HG03571 (cell line): ENCODE measurements at regions not wholly inside any gene's neighbourhood (a gene's known extent, or its start where the extent isn't known, plus 50 kb on each side); places are given as distances from the start of the nearest gene placed in this dataset.

Source experiments
- ATAC-seq: cut with Tn5 transposase; IDR thresholded peaks from one replicate; pipeline ENCODE4 v1.9.1; 2021; ENCODE audit not compliant: unreplicated experiment

DNA sequence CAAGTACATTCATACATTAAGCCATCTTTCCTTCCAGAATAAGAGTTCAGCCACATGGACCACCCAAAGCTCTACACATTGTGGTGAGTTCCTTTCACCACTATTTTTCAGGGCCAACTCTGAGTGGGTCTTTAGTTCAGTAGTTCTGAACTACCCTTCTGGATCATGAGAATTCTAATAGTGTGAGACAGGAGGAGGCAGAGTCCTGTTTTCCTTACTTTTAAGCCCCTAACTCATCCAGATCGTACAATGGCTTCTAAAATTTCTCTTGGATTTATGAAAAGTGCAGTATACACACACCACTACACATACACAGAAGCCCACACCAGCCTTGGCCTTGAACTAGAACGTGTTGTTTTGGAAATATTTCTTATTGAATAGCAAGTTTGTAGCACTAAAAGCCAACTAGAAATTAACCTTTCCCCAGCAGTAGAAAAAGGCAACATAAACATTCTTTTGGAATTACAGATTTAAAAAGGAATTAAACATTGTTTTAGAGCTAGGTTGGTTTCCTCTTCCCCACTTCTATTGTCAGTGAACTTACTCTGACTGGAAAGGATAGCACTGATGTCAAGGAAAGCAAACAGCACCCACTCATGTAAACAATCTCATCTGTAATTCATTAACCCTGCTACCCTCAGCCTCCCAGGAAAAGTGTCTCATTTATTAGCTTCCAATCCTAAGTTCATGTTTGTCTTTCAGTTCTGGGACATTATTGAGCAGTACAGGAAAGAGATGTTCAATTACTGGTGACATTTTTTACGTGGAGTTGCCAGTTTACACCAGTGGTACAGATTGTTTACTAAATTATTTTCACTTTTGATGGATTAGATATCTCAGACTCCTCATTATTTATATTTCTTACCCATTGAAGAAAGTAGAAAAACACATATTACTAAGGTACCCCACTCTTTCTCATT, 95.7 kb upstream of the AGTR1 start:
- ATAC-seq: no peak

DNA sequence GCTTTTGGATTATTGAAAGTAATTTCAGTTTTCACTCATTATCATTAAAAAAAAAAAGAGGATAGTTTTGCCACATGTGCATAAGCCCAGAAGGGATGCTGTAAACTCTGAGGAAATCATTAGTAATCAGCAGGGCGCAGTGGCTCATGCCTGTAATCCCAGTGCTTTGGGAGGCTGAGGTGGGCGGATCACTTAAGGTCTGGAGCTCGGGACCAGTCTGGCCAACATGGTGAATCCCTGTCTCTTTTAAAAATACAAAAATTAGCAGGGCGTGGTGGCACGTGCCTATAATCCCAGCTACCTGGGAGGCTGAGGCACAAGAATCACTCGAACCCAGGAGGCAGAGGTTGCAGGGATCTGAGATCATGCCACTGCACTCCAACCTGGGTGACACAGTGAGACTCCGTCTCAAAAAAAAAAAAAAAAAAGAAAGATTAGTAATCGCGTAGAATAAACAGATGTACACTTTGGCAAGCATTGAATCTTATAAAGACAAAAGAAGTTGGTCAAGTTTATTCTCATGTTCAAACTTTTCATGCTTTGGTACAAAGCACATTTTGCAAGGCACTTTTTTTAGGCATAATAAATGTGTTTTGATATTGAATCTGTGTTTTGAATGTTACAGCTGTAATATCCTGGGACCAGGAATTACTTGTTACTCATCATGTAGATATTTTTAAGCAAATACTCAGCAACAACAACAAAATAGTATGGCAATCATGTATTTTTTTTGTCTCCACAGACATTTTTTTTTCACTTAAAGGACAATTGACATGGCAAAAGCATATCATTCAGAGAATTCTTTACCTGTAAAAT, 93.2 kb upstream of the AGTR1 start:
- ATAC-seq: no peak

DNA sequence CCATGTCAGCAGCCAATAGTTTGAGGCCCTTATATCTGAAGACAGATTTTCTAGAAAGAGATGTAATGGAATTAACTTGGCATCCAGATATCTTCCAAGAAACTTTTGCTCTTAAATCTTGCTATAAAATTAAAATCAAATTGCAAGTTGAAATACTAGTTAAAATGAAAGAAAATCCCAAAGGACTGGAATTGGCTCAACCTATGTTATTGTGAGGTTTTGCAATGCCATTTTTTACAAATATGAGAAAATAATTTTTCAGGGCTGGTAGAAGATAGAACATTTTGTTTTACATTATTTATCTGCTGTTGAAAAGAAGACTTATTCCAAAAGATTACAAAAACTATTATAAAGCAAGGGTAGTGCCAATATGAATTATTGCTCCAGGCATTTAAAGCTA, 92.2 kb upstream of the AGTR1 start:
- ATAC-seq: no peak

DNA sequence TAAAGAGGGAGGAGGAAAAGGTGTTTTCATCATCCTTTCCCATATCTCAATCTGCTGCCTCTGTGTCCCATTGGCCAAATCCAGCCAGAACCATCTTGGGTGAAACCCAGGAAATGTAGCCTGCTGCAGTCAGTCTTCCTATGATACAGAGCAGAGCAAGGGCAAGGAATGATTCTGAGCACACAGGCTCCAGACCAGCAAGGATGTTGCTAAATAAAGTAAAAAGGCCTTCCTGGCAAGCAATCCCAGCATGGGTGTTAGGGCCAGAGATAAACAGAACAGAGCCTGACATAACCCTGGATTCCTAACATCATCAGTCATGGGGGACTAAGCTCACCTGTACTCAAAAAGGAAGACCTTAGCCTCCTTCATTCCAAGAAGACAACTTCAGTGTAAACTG, 90.7 kb upstream of the AGTR1 start:
- no peak for ATAC-seq

DNA sequence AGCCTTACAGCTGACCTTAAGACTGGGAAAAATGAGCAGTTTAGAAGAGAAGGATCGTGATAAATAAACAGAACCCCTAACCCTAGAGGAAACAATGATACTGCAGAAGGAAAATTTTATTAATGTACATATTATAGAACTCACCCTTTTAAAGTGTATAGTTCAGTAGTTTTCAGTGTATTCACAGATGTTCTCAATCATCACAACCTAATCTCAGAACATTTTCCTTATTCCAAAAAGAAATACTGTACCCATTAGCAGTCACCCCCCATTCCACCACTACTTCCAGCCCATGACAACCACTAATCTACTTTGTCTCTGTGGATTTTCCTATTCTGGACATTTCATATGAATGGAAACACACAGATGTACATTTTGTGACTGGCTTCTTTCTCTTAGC, 90.2 kb upstream of the AGTR1 start:
- no peak for ATAC-seq

DNA sequence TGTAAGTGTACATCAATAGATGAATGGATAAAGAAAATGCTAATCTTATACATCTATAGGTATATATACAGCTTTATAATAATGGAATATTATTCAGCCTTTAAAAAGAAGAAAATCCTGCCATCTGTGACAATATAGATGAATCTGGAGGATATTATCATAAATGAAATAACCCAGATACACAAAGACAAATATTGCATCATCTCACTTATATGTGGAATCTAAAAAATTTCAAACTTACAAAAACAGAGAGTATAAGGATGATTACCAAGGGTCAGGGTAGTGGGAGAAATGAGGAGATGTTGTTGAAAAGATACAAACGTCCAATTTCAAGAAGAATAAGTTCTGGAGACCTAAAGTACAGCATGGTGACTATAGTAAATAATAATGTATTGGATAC, 85.4 kb upstream of the AGTR1 start:
- ATAC-seq: no peak

DNA sequence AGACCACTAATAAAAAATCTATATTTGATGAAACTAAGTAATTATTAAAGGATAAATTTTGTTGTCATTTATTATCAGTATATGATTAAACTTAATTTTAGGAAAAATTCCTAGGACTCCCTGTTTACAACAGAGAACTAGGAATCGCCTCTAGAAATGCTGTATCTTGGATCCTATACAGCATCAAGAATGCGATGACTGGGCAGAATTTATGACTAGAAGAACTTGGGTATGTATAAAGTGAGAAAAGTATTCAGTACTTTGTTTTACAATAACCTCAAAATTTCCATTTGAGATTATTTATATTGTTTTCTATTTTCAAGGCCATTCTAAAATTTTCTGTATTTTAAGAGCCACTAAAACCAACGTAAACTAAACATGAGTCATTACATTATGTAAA, 82.3 kb upstream of the AGTR1 start:
- ATAC-seq: no peak

DNA sequence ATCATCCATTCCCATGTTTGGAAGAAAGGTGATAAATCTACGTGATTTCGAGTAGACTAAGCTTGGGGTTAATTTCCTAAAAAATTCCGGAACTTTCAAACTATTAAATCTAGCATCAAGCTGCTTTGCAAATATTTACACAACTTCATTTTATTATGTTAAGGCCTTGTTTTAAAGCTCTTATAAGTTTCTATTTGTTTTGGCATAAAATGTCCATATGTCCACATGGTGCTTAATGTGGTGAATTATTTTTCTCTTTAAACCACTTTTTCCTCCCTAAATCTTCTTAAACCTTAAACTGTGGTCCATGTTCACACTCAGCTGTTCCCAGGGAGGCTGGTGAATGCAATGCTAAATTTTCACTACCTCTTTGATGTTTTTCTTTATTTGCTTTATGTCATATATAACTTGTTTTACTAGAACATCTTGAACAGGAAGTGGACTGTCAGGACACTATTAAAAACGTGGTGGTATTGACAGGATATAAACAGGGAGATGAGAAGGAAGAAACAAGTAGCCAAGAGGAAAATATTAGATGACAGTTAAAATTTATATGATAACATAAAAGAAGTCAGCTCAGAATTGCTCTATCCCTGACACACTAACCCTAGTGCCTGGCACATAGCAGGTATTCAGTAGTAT, 72.5 kb upstream of the AGTR1 start:
- no peak for ATAC-seq

DNA sequence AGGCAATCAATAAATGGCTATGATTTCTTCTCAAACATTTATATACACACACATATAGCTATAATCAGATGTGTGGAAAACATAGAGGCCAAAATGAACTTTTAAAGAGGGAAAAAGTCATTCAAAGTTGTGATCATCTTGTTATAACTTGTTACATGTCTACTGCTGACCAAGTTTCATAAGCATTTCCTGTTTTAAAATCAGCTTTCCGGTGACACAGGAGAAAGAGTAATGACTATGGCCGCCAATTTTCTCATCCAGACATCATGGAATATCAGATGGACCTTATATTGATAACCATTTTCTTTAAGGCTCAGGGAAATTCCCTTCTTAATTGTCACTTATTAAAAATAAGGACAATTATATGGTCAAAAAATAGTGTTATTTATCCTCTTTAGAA, 71.7 kb upstream of the AGTR1 start:
- ATAC-seq: no peak

DNA sequence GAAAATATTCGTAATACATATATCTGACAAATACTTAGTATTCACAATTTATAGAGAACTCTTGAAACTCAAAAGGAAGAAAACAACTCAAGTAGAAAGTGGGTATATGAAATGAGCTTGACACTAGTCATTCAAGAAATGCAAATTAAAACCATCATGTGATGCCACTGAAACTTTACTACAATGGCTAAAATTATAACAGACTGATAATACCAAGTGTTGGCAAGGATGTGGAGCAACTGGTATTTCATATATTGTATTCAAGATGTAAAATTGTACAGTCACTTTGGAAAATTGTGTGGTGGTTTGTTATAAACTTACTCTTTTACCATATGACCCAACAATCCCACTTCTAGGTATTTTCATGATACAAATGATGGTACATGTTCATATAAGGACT, 68.7 kb upstream of the AGTR1 start:
- no peak for ATAC-seq

DNA sequence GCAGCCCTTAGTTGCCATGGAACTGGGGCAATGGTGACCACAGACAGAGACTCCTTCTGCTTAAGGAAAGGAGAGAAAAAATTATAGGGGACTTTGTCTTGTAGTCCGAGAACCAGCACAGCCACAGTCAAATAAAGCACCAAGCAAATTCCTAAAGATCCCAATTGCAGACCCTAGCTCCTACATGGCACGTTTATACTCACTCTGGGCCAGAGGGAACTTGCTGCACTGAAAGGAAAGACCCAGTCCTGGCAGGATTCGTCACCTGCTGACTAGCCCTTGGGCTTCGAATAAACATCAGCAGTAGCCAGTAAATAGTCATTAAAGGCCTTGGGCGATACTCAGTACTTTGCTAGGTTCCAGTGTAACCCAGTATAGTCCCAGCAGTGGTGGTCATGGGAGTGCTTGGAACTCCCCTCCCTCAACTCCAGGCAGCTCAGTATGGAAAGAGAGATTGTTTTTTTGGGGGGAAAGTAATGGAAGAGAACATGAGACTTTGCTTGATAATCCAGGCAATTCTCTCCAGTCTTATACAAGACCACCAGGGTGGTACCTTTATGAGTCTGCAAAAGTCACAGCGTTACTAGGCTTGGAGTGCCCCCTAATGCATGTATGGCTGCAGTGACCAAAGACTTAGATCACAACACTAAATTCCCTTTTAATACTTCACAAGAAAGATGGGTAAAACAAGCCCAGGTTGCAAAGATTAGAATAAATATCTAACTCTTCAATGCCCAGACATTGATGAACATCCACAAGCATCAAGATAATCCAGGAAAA, 66.4 kb upstream of the AGTR1 start:
- no peak for ATAC-seq

DNA sequence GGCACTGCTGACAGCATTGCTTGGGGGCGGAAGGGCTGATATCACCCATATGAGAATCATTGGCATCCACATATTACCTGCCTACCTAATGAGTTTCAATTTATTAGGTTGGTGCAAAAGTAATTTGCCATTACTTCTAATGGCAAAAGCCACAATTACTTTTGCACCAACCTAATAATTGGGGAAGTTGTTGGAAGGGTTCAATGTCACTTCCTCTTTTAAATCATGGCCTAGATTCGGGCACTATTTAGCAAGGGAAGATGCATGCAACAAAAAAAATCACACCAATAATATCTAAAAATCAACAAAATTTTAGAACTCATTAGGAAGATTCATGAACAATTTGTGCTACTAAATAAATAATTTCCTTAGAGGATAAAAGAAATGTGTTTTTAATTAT, 56.0 kb upstream of the AGTR1 start:
- no peak for ATAC-seq

DNA sequence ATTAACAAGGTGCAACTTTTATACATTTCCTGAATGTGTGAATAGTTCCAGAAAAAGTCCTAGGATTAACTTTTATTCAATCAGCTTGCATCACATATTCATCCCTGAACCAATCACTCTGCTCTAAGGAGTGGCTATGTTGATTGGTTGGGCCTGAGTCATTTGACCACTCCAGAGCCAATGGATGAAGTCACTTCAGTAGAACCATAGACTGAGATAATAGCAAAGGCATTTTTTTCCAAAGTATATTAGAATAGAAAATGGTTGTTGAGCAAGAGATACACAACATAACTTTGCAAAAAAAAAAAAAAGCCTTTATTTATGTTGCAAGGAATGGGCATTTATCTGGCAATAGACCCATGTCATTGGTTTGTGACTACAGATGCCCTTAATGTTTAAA, 55.5 kb upstream of the AGTR1 start:
- no peak for ATAC-seq

DNA sequence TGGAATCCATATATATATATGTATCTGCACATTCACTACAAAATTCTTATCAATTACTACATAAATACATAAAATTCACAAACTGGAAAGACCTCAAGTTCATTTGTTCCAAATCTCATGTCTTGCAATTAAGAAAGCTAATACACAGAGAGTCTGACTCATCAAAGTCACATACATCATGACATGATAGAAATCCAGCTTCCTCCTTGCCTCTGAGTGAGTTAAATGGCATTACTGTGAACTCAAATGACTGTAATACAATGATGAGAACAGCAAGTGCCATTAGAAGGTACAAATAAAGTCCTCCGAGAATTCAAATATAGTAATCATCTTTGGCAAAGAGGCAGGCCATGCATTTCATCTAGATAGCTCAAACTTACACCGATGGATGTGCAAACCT, 55.1 kb upstream of the AGTR1 start:
- ATAC-seq: no peak

DNA sequence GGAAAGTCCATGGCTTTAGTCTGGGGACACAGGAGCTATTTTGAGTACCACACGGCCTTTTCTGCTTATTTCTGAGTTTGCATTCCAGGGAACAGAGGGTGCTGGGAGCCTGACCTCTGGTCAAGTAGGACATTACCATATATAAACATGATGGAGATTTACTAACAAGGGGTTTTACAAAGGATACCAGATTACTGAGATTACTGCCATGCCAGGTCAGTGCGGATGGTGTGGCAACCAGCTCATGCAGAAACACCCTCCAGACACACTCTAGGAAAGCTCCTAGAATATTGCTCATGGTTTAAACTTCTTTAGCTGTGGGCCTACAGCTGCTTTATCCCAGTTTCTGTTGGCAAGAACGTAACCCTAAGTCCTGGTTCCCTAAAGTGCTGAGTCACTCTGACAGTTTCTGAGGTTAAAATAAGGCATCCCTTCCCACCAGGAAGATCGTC, 54.3 kb upstream of the AGTR1 start:
- ATAC-seq: no peak

DNA sequence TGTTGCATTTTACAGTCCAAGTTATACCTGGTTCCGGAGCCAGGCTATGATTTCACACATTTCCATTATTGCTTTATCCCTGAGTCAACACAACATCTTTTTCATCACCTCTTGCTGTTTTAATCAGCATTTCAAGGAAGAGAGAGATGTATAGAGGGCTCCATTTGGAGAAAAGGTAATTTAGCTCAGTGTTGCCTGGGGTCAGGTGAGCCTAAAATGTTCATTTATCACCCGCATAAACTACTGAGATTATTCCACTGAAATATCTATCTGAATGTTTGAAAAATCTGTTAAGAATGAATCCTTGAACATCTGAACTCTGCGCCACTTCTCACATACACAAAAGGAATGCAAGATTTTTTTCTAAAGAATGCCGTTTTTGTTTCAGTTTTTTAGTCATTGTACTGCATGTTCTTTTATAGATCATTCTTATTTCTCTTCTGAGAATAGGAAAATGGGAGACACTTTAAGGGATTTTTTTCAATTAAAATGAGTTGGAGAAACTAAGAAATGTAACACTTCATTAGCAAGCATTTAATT, 51.5 kb upstream of the AGTR1 start:
- no peak for ATAC-seq
